HEK293 (cell line): ENCODE measurements at regions not wholly inside any gene's neighbourhood (a gene's known extent, or its start where the extent isn't known, plus 50 kb on each side); places are given as distances from the start of the nearest gene placed in this dataset.

Source experiments
- GLI4 ChIP-seq: fragments of 450-650 bp; formaldehyde crosslinking; IDR thresholded peaks from 2 replicates; pipeline ENCODE4 v1.5.1; 2016; ENCODE audit warnings: missing biosample characterization, missing genetic modification characterization
- HOXC10 ChIP-seq: sonication (generic); formaldehyde crosslinking; IDR thresholded peaks from 2 replicates; pipeline ENCODE4 v1.8.1; 2023; ENCODE audit warnings: mild to moderate bottlenecking, missing genetic modification reagents
- KLF7 ChIP-seq: fragments of 450-650 bp; formaldehyde crosslinking; IDR thresholded peaks from 2 replicates; pipeline ENCODE4 v1.5.1; 2016; ENCODE audit warnings: missing biosample characterization, missing genetic modification characterization, borderline replicate concordance
- MYNN ChIP-seq: fragments of 450-650 bp; formaldehyde crosslinking; IDR thresholded peaks from 2 replicates; pipeline ENCODE4 v1.5.1; 2016; ENCODE audit warnings: missing biosample characterization, missing genetic modification characterization, borderline replicate concordance
- MZF1 ChIP-seq: fragments of 450-650 bp; formaldehyde crosslinking; IDR thresholded peaks from 2 replicates; pipeline ENCODE4 v1.5.1; 2017; ENCODE audit warnings: missing biosample characterization, missing genetic modification characterization, borderline replicate concordance
- REPIN1 ChIP-seq: fragments of 450-650 bp; formaldehyde crosslinking; IDR thresholded peaks from 2 replicates; pipeline ENCODE4 v1.5.1; 2017; ENCODE audit warnings: missing biosample characterization, missing genetic modification characterization, low read depth
- TCF7L2 ChIP-seq: IDR thresholded peaks from 2 replicates; pipeline ENCODE4 v1.6.1; 2011; ENCODE audit warnings: low read depth, mild to moderate bottlenecking, inconsistent platforms, low read length, moderate library complexity, borderline replicate concordance
- ZBTB7A ChIP-seq: fragments of 450-650 bp; formaldehyde crosslinking; IDR thresholded peaks from 2 replicates; pipeline ENCODE4 v1.5.1; 2016; ENCODE audit warnings: low read depth, missing biosample characterization, missing genetic modification characterization
- ZEB2 ChIP-seq: fragments of 450-650 bp; formaldehyde crosslinking; IDR thresholded peaks from 2 replicates; pipeline ENCODE4 v1.5.1; 2016; ENCODE audit warnings: missing biosample characterization, missing genetic modification characterization
- ZFHX2 ChIP-seq: fragments of 450-650 bp; formaldehyde crosslinking; conservative IDR thresholded peaks from 2 replicates; pipeline ENCODE4 v1.5.1; 2016; ENCODE audit warnings: missing biosample characterization, missing genetic modification characterization
- ZFP41 ChIP-seq: fragments of 450-650 bp; formaldehyde crosslinking; IDR thresholded peaks from 2 replicates; pipeline ENCODE4 v1.5.1; 2016; ENCODE audit warnings: missing biosample characterization, missing genetic modification characterization, borderline replicate concordance
- ZFP69B ChIP-seq: fragments of 450-650 bp; formaldehyde crosslinking; IDR thresholded peaks from 2 replicates; pipeline ENCODE4 v1.5.1; 2016; ENCODE audit warnings: missing biosample characterization, missing genetic modification characterization
- ZNF202 ChIP-seq: fragments of 450-650 bp; formaldehyde crosslinking; IDR thresholded peaks from 2 replicates; pipeline ENCODE4 v1.5.1; 2016; ENCODE audit warnings: missing biosample characterization, missing genetic modification characterization, borderline replicate concordance
- ZNF214 ChIP-seq: fragments of 450-650 bp; formaldehyde crosslinking; IDR thresholded peaks from 2 replicates; pipeline ENCODE4 v1.5.1; 2017; ENCODE audit warnings: missing biosample characterization, mild to moderate bottlenecking, missing genetic modification characterization, borderline replicate concordance
- ZNF324 ChIP-seq: fragments of 450-650 bp; formaldehyde crosslinking; IDR thresholded peaks from 2 replicates; pipeline ENCODE4 v1.5.1; 2016; ENCODE audit warnings: missing biosample characterization, missing genetic modification characterization
- ZNF404 ChIP-seq: fragments of 450-650 bp; formaldehyde crosslinking; IDR thresholded peaks from 2 replicates; pipeline ENCODE4 v1.5.1; 2017; ENCODE audit warnings: missing biosample characterization, missing genetic modification characterization
- ZNF426 ChIP-seq: fragments of 450-650 bp; formaldehyde crosslinking; IDR thresholded peaks from 2 replicates; pipeline ENCODE4 v1.5.1; 2017; ENCODE audit warnings: missing biosample characterization, missing genetic modification characterization, mild to moderate bottlenecking, inconsistent platforms, moderate library complexity
- ZNF549 ChIP-seq: fragments of 450-650 bp; IDR thresholded peaks from 2 replicates; pipeline ENCODE4 v1.5.1; 2018; ENCODE audit warnings: missing biosample characterization, missing genetic modification characterization, mild to moderate bottlenecking, inconsistent platforms, moderate library complexity
- ZNF585B ChIP-seq: fragments of 450-650 bp; formaldehyde crosslinking; IDR thresholded peaks from 2 replicates; pipeline ENCODE4 v1.5.1; 2016; ENCODE audit warnings: missing biosample characterization, missing genetic modification characterization
- ZNF621 ChIP-seq: fragments of 450-650 bp; formaldehyde crosslinking; IDR thresholded peaks from 2 replicates; pipeline ENCODE4 v1.5.1; 2017; ENCODE audit warnings: missing biosample characterization, missing genetic modification characterization
- ZNF629 ChIP-seq: fragments of 450-650 bp; formaldehyde crosslinking; IDR thresholded peaks from 2 replicates; pipeline ENCODE4 v1.5.1; 2017; ENCODE audit warnings: missing biosample characterization, missing genetic modification characterization
- ZNF768 ChIP-seq: fragments of 450-650 bp; formaldehyde crosslinking; IDR thresholded peaks from 2 replicates; pipeline ENCODE4 v1.5.1; 2018; ENCODE audit warnings: missing biosample characterization, mild to moderate bottlenecking, missing genetic modification characterization
- ZNF777 ChIP-seq: fragments of 450-650 bp; formaldehyde crosslinking; IDR thresholded peaks from 2 replicates; pipeline ENCODE4 v1.5.1; 2017; ENCODE audit warnings: missing biosample characterization, missing genetic modification characterization, borderline replicate concordance
- ZNF785 ChIP-seq: fragments of 450-650 bp; formaldehyde crosslinking; IDR thresholded peaks from 2 replicates; pipeline ENCODE4 v1.5.1; 2016; ENCODE audit warnings: missing biosample characterization, missing genetic modification characterization
- ZNF791 ChIP-seq: fragments of 450-650 bp; formaldehyde crosslinking; IDR thresholded peaks from 2 replicates; pipeline ENCODE4 v1.5.1; 2016; ENCODE audit warnings: missing biosample characterization, missing genetic modification characterization
- ZNF843 ChIP-seq: fragments of 450-650 bp; formaldehyde crosslinking; IDR thresholded peaks from 2 replicates; pipeline ENCODE4 v1.5.1; 2016; ENCODE audit warnings: missing biosample characterization, missing genetic modification characterization
- TF ChIP-seq, protein P1 (sequence below): fragments of 450-650 bp; formaldehyde crosslinking; IDR thresholded peaks from 2 replicates; pipeline ENCODE4 v1.5.1; 2016; ENCODE audit warnings: missing biosample characterization, missing genetic modification characterization
- TF ChIP-seq, protein P2 (sequence below): fragments of 450-650 bp; formaldehyde crosslinking; IDR thresholded peaks from 2 replicates; pipeline ENCODE4 v1.5.1; 2016; ENCODE audit warnings: missing biosample characterization, missing genetic modification characterization
- TF ChIP-seq, protein P3 (sequence below): fragments of 450-650 bp; formaldehyde crosslinking; IDR thresholded peaks from 2 replicates; pipeline ENCODE4 v1.5.1; 2016; ENCODE audit warnings: missing biosample characterization, missing genetic modification characterization, borderline replicate concordance
- TF ChIP-seq, protein P4 (sequence below): fragments of 450-650 bp; formaldehyde crosslinking; IDR thresholded peaks from 2 replicates; pipeline ENCODE4 v1.5.1; 2017; ENCODE audit warnings: missing biosample characterization, mild to moderate bottlenecking, missing genetic modification characterization, moderate library complexity
- TF ChIP-seq, protein P5 (sequence below): fragments of 450-650 bp; formaldehyde crosslinking; IDR thresholded peaks from 2 replicates; pipeline ENCODE4 v1.5.1; 2016; ENCODE audit warnings: missing biosample characterization, missing genetic modification characterization

DNA sequence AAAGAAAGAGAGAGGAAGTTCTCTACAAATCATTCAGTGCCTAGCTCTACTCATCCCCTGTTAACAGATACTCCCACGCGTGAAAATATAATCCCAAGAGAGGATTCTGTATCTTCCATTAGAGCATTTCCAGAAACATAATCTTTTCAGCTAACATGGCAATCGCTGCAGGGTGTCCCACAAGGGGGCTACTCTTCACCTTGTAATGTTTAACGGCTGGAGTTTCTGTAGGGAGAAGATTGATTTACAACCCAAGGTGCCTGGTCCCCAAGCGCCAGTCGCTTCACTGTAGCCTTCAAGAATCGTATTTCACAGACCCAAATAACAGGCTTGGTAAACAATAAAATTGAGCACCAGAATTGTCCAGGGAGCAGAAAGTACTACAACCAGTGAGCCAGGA lies 318.7 kb downstream of the TLE1 start (continued):
- no peak for TF ChIP-seq ZNF426 (tag by site-specific recombination)
- TF ChIP-seq ZEB2 (tag by site-specific recombination) = 0 out of 2 replicates have a peak, but pooled peaks have one; percentile 20
- TF ChIP-seq ZNF777 (tag by site-specific recombination) = no peak
- TF ChIP-seq ZNF549 = no peak
- no peak for TF ChIP-seq ZBTB7A
- no peak for TF ChIP-seq ZNF404
- TF ChIP-seq ZNF585B (tag by site-specific recombination) = no peak
- TF ChIP-seq, protein P1, sequence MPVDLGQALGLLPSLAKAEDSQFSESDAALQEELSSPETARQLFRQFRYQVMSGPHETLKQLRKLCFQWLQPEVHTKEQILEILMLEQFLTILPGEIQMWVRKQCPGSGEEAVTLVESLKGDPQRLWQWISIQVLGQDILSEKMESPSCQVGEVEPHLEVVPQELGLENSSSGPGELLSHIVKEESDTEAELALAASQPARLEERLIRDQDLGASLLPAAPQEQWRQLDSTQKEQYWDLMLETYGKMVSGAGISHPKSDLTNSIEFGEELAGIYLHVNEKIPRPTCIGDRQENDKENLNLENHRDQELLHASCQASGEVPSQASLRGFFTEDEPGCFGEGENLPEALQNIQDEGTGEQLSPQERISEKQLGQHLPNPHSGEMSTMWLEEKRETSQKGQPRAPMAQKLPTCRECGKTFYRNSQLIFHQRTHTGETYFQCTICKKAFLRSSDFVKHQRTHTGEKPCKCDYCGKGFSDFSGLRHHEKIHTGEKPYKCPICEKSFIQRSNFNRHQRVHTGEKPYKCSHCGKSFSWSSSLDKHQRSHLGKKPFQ (tag by site-specific recombination) = peak; percentile 37; the same call in 1 of the 2 replicates
- TF ChIP-seq GLI4 (tag by site-specific recombination) = no peak
- TF ChIP-seq, protein P2, sequence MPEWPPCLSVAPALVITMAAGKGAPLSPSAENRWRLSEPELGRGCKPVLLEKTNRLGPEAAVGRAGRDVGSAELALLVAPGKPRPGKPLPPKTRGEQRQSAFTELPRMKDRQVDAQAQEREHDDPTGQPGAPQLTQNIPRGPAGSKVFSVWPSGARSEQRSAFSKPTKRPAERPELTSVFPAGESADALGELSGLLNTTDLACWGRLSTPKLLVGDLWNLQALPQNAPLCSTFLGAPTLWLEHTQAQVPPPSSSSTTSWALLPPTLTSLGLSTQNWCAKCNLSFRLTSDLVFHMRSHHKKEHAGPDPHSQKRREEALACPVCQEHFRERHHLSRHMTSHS = no peak
- no peak for TF ChIP-seq KLF7 (tag by site-specific recombination)
- no peak for TF ChIP-seq ZNF621 (tag by site-specific recombination)
- TF ChIP-seq ZFP69B (tag by site-specific recombination) = no peak
- TF ChIP-seq, protein P3, sequence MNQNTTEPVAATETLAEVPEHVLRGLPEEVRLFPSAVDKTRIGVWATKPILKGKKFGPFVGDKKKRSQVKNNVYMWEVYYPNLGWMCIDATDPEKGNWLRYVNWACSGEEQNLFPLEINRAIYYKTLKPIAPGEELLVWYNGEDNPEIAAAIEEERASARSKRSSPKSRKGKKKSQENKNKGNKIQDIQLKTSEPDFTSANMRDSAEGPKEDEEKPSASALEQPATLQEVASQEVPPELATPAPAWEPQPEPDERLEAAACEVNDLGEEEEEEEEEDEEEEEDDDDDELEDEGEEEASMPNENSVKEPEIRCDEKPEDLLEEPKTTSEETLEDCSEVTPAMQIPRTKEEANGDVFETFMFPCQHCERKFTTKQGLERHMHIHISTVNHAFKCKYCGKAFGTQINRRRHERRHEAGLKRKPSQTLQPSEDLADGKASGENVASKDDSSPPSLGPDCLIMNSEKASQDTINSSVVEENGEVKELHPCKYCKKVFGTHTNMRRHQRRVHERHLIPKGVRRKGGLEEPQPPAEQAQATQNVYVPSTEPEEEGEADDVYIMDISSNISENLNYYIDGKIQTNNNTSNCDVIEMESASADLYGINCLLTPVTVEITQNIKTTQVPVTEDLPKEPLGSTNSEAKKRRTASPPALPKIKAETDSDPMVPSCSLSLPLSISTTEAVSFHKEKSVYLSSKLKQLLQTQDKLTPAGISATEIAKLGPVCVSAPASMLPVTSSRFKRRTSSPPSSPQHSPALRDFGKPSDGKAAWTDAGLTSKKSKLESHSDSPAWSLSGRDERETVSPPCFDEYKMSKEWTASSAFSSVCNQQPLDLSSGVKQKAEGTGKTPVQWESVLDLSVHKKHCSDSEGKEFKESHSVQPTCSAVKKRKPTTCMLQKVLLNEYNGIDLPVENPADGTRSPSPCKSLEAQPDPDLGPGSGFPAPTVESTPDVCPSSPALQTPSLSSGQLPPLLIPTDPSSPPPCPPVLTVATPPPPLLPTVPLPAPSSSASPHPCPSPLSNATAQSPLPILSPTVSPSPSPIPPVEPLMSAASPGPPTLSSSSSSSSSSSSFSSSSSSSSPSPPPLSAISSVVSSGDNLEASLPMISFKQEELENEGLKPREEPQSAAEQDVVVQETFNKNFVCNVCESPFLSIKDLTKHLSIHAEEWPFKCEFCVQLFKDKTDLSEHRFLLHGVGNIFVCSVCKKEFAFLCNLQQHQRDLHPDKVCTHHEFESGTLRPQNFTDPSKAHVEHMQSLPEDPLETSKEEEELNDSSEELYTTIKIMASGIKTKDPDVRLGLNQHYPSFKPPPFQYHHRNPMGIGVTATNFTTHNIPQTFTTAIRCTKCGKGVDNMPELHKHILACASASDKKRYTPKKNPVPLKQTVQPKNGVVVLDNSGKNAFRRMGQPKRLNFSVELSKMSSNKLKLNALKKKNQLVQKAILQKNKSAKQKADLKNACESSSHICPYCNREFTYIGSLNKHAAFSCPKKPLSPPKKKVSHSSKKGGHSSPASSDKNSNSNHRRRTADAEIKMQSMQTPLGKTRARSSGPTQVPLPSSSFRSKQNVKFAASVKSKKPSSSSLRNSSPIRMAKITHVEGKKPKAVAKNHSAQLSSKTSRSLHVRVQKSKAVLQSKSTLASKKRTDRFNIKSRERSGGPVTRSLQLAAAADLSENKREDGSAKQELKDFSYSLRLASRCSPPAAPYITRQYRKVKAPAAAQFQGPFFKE (tag by site-specific recombination) = no peak
- TF ChIP-seq MZF1 (tag by site-specific recombination) = no peak
- no peak for TF ChIP-seq ZNF768 (tag by site-specific recombination)
- TF ChIP-seq, protein P4, sequence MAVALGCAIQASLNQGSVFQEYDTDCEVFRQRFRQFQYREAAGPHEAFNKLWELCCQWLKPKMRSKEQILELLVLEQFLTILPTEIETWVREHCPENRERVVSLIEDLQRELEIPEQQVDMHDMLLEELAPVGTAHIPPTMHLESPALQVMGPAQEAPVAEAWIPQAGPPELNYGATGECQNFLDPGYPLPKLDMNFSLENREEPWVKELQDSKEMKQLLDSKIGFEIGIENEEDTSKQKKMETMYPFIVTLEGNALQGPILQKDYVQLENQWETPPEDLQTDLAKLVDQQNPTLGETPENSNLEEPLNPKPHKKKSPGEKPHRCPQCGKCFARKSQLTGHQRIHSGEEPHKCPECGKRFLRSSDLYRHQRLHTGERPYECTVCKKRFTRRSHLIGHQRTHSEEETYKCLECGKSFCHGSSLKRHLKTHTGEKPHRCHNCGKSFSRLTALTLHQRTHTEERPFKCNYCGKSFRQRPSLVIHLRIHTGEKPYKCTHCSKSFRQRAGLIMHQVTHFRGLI (tag by site-specific recombination) = no peak
- TF ChIP-seq ZNF629 (tag by site-specific recombination) = no peak
- no peak for TF ChIP-seq REPIN1 (tag by site-specific recombination)
- peak; percentile 81 for TF ChIP-seq ZNF843 (tag by site-specific recombination)
- TF ChIP-seq HOXC10 (CRISPR knock-in tag) = no peak
- 0 out of 2 replicates have a peak, but pooled peaks have one; percentile 14 for TF ChIP-seq ZFHX2 (tag by site-specific recombination)
- TF ChIP-seq, protein P5, sequence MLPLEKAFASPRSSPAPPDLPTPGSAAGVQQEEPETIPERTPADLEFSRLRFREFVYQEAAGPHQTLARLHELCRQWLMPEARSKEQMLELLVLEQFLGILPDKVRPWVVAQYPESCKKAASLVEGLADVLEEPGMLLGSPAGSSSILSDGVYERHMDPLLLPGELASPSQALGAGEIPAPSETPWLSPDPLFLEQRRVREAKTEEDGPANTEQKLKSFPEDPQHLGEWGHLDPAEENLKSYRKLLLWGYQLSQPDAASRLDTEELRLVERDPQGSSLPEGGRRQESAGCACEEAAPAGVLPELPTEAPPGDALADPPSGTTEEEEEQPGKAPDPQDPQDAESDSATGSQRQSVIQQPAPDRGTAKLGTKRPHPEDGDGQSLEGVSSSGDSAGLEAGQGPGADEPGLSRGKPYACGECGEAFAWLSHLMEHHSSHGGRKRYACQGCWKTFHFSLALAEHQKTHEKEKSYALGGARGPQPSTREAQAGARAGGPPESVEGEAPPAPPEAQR (tag by site-specific recombination) = no peak
- TF ChIP-seq ZNF324 (tag by site-specific recombination) = no peak
- no peak for TF ChIP-seq ZNF785
- TF ChIP-seq ZNF202 (tag by site-specific recombination) = no peak
- no peak for TF ChIP-seq MYNN
- no peak for TF ChIP-seq TCF7L2
- TF ChIP-seq ZNF214 = no peak
- no peak for TF ChIP-seq ZFP41 (tag by site-specific recombination)
- TF ChIP-seq ZNF791 (tag by site-specific recombination) = no peak
